Esophagus squamous epithelium (tissue), 5 donors: ENCODE measurements at regions not wholly inside any gene's neighbourhood (a gene's known extent, or its start where the extent isn't known, plus 50 kb on each side); places are given as distances from the start of the nearest gene placed in this dataset.

ENCODE experiments used
- DNase-seq: peaks from one replicate; lab custom pipeline; 2025; lab: John Stamatoyannopoulos, UW
- H3K27ac ChIP-seq, 4 donors: fragments of 200-600 bp; sonication (generic); one replicate each; pipeline ENCODE4 v1.5.1; 2016 to 2019; ENCODE audit warnings: mild to moderate bottlenecking in 1 of 4
- H3K27me3 ChIP-seq, 4 donors: fragments of 200-600 bp; sonication (generic); 1 replicate in 3 of 4; 2 replicates in 1 of 4; pipeline versions ENCODE4 v1.5.1 to v1.6.0; 2017 to 2021; ENCODE audit warnings: antibody characterized with exemption in 1 of 4
- H3K36me3 ChIP-seq, 3 donors: fragments of 200-600 bp; sonication (generic); one replicate each; pipeline ENCODE4 v1.5.1; 2016 to 2019
- H3K4me1 ChIP-seq, 3 donors: fragments of 200-600 bp; sonication (generic); one replicate each; pipeline ENCODE4 v1.5.1; 2017 to 2019
- H3K4me3 ChIP-seq, 4 donors: fragments of 200-600 bp; sonication (generic); 1 replicate in 3 of 4; 2 replicates in 1 of 4; pipeline ENCODE4 v1.5.1; 2016 to 2019; ENCODE audit warnings: mild to moderate bottlenecking in 2 of 4, moderate library complexity in 1 of 4
- H3K9me3 ChIP-seq, 3 donors: fragments of 200-600 bp; sonication (generic); one replicate each; pipeline ENCODE4 v1.5.1; 2016 to 2019
- POLR2A ChIP-seq, 4 donors: fragments of 450-650 bp; IDR thresholded peaks; one replicate each; pipeline ENCODE4 v1.6.1; 2017; ENCODE audit warnings: antibody characterized with exemption in 4 of 4, mild to moderate bottlenecking in 4 of 4, moderate library complexity in 3 of 4
- WGBS, 2 donors: methylation state at CpG; one replicate each; pipeline ENCODE4 v1.1.5; 2018; 5-methylcytosine and 5-hydroxymethylcytosine counted together
- intact Hi-C: fragments of 100-400 bp; cut with DNase I; formaldehyde crosslinking; loops from one replicate; pipeline ENCODE4 v1.15.0; 2022
- TF ChIP-seq, protein P1 (sequence below), 6 experiments: fragments of 450-650 bp in 4 of 6; fragments of 200-600 bp in 2 of 6; sonication (generic) in 2 of 6; IDR thresholded peaks; one replicate each; pipeline ENCODE4 v1.5.1; 2016 to 2019; ENCODE audit warnings: antibody characterized with exemption in 6 of 6, mild to moderate bottlenecking in 4 of 6, moderate library complexity in 4 of 6
- donor health status: DM: yes; HTN: yes; CAD: no.

DNA sequence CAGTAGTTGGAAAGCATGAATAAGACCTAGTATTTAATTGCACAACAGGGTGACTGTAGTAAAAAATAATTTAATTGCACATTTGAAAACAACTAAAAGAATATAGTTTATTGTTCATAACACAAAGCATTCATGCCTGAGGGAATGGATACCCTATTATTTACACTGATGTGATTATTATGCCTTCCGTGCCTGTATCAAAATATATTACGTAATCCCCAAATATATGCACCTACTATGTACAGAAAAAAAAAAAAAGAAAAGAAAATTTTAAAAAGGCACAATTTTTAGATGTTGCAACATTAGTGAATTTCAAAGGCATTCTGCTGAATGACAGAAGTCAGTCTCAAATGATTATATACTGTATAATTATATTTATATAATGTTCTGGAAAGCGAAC, 647.2 kb upstream of the BCHE start:
- TF ChIP-seq, protein P1, sequence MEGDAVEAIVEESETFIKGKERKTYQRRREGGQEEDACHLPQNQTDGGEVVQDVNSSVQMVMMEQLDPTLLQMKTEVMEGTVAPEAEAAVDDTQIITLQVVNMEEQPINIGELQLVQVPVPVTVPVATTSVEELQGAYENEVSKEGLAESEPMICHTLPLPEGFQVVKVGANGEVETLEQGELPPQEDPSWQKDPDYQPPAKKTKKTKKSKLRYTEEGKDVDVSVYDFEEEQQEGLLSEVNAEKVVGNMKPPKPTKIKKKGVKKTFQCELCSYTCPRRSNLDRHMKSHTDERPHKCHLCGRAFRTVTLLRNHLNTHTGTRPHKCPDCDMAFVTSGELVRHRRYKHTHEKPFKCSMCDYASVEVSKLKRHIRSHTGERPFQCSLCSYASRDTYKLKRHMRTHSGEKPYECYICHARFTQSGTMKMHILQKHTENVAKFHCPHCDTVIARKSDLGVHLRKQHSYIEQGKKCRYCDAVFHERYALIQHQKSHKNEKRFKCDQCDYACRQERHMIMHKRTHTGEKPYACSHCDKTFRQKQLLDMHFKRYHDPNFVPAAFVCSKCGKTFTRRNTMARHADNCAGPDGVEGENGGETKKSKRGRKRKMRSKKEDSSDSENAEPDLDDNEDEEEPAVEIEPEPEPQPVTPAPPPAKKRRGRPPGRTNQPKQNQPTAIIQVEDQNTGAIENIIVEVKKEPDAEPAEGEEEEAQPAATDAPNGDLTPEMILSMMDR (IDR thresholded peaks at IDR 0.05), result no peak
- no peak for TF ChIP-seq POLR2A (IDR thresholded peaks at IDR 0.05)
- no peaks in the 10 kb centered on the region for H3K36me3 ChIP-seq
- 63 to 72% methylated on average over 3 of the region's 3 CpGs for WGBS, 2 donors
- DNase-seq, result no peak
- H3K4me1 ChIP-seq, result no peaks in the 10 kb centered on the region
- no peaks in the 10 kb centered on the region for H3K27me3 ChIP-seq
- H3K27ac ChIP-seq, result no peak overlapping the region
- H3K4me3 ChIP-seq, result no peak overlapping the region
- no peaks in the 10 kb centered on the region for H3K9me3 ChIP-seq
- intact Hi-C loops, result no loop called here

DNA sequence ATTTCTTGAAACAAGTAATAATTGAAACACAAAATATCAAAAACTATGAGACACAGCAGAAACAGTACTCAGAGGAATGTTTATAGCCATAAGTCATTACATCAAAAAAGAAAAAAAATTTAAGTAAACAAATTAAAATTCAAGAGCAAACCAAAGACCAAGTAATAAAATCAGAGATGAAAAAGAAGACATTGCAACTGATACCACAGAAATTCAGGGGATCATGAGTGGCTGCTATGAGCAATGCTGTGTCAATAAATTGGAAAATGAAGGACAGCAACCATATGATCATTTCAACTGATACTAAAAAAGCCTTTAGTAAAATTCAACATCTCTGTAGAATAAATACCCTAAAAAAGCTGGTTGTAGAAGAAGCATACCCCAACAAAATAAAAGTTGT, 644.1 kb upstream of the BCHE start:
- DNase-seq, result no peak
- H3K36me3 ChIP-seq, result no peaks in the 10 kb centered on the region
- no peaks in the 10 kb centered on the region for H3K27me3 ChIP-seq
- no peak overlapping the region for H3K27ac ChIP-seq
- no peak overlapping the region for H3K4me3 ChIP-seq
- intact Hi-C loops, result no loop called here
- H3K9me3 ChIP-seq, result no peaks in the 10 kb centered on the region
- no peaks in the 10 kb centered on the region for H3K4me1 ChIP-seq
- no peak for TF ChIP-seq POLR2A (IDR thresholded peaks at IDR 0.05)
- TF ChIP-seq, protein P1 (IDR thresholded peaks at IDR 0.05), result no peak

DNA sequence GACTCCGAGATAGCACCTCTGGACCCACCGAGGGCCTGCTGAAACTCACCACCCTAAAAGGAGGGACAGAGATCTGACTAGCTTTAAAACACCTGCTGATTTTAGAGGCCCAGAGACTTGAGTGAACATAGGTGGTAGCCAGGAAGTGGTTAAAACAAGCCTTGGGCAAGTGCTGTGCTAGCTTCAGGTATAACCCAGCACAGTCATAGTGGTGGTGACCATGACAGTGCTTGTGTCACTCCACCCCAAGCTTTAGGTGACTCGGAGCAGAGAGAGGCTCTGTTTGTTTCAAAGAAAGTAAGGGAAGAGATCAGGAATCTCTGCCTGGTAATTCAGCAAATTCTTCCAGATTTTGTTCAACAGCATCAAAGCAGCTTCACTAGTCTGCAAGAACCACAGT, 641.1 kb upstream of the BCHE start:
- Histone ChIP-seq H3K4me3 (no peak overlapping the region), H3K27me3 (no peaks in the 10 kb centered on the region), H3K27ac (no peak overlapping the region), H3K9me3 (no peaks in the 10 kb centered on the region), H3K36me3 (no peaks in the 10 kb centered on the region), H3K4me1 (no peaks in the 10 kb centered on the region)
- intact Hi-C loops, result no loop called here
- no peak for TF ChIP-seq POLR2A (IDR thresholded peaks at IDR 0.05)
- DNase-seq, result no peak
- 43 to 70% methylated on average over 3 of the region's 3 CpGs for WGBS, 2 donors

DNA sequence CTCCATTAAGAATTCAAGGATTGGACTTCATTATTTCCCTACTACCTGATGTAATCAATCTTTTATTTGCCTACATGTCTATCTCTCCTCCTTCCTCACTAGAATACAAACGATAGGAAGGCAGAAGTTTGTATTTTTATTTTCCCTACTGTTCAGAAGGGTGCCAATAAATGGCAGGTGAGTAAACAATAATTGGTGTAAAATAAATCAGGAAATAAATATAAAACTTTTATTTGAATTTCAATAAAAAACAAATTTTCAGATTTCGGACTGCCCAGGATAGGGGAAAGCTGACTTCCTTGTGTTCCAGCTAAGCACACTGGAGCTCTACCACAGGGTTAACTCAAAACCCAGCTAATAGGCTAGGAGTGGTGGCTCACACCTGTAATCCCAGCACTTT, 636.3 kb upstream of the BCHE start:
- WGBS, 2 donors, result 69 to 88% methylated on average over 2 of the region's 2 CpGs
- H3K27ac ChIP-seq, result no peak overlapping the region
- H3K36me3 ChIP-seq, result no peaks in the 10 kb centered on the region
- TF ChIP-seq, protein P1 (IDR thresholded peaks at IDR 0.05), result no peak
- no peak for TF ChIP-seq POLR2A (IDR thresholded peaks at IDR 0.05)
- DNase-seq, result no peak
- H3K9me3 ChIP-seq, result no peaks in the 10 kb centered on the region
- no peaks in the 10 kb centered on the region for H3K27me3 ChIP-seq
- H3K4me1 ChIP-seq, result no peaks in the 10 kb centered on the region
- no peak overlapping the region for H3K4me3 ChIP-seq
- intact Hi-C loops, result no loop called here

DNA sequence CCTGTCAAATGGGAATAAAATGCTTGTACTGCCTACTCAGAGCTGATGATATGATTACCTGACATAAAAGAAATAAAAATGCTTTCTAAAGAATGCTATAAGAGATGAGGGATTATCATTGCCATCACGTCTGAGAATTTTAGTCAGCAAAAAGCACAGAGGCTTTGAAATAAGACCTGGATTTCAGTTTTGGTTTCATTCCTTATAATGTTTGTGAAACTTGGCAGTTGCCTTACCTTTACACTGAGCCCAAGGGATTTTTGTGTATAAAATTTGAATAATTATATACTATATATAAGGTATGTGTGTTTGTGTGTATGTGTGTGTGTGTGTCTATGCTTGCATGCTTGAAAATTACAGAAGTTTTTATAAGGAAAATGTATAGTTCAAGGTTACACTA, 634.8 kb upstream of the BCHE start:
- no peaks in the 10 kb centered on the region for H3K27me3 ChIP-seq
- no peak overlapping the region for H3K4me3 ChIP-seq
- intact Hi-C loops, result no loop called here
- no peak for DNase-seq
- no peaks in the 10 kb centered on the region for H3K36me3 ChIP-seq
- H3K27ac ChIP-seq, result no peak overlapping the region
- WGBS, 2 donors, result 29 to 33% methylated on average over 1 of the region's 1 CpG
- H3K9me3 ChIP-seq, result no peaks in the 10 kb centered on the region
- no peak for TF ChIP-seq POLR2A (IDR thresholded peaks at IDR 0.05)
- TF ChIP-seq, protein P1 (IDR thresholded peaks at IDR 0.05), result no peak
- H3K4me1 ChIP-seq, result no peaks in the 10 kb centered on the region

DNA sequence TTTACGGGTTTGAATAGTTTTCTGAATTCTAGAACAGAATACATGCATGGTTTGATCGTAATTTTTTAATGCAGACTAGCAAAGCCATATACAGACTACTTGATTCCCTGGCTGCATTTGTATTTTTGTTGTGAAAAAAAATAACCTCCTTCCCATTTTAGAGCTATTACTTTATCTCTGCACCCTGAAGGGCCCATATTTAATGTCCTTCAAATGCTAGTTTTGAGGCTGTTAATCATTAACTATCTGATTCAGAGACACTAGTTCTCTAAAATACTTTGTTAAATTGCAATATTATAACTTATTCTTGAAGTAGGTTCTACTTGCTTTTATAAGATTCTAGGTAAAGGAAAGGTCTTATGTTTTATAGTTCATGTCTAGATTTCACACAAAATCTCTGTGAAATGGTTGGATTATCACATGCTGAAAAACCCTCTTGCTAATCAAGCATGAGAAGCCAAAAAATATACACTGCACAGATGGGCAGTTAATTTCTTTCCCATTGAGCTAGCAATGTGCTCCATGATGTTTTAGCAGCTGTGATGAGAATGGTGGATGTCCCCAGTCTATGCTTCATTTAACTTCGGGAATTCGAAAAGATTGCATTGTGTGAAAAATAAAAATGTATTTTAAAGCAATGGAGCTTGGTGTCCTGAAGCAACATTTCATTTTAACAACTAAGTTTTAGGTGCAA, 634.0 kb upstream of the BCHE start:
- intact Hi-C loops, result no loop called here
- Histone ChIP-seq H3K4me3 (no peak overlapping the region), H3K9me3 (no peaks in the 10 kb centered on the region), H3K27me3 (no peaks in the 10 kb centered on the region), H3K4me1 (no peaks in the 10 kb centered on the region), H3K27ac (no peak overlapping the region), H3K36me3 (no peaks in the 10 kb centered on the region)
- 61 to 82% methylated on average over 4 of the region's 4 CpGs for WGBS, 2 donors
- TF ChIP-seq, protein P1 (IDR thresholded peaks at IDR 0.05), result no peak
- TF ChIP-seq POLR2A (IDR thresholded peaks at IDR 0.05), result no peak
- no peak for DNase-seq
